GM23338 (cell line): ENCODE measurements at regions not wholly inside any gene's neighbourhood (a gene's known extent, or its start where the extent isn't known, plus 50 kb on each side); places are given as distances from the start of the nearest gene placed in this dataset.
"Not testable (repeated sequence)": the region's sequence is repeated elsewhere in the genome, so short reads cannot be mapped to it uniquely, and the experiment has no call there.

Experiments
- ATAC-seq: fragments of 200-7000 bp; cut with Tn5 transposase; 3 replicates; pipeline ENCODE4 v1.9.1; 2020
- DNase-seq: peaks from one replicate; pipeline ENCODE4 v3.0.0-alpha.2; 2015; ENCODE audit warnings: low spot score
- H2AFZ ChIP-seq: fragments of 200-600 bp; sonication (generic); 2 replicates; pipeline ENCODE4 v1.8.0; 2016; ENCODE audit warnings: antibody characterized with exemption, mild to moderate bottlenecking, moderate library complexity
- H3F3A ChIP-seq: fragments of 200-600 bp; sonication (generic); replicated peaks from 2 replicates; pipeline ENCODE4 v1.8.0; 2017; ENCODE audit warnings: antibody characterized with exemption, mixed run types, low read depth
- H3K27ac ChIP-seq: fragments of 200-600 bp; sonication (generic); 2 replicates; pipeline ENCODE4 v1.6.1; 2016; ENCODE audit warnings: low read depth
- H3K27me3 ChIP-seq: fragments of 200-600 bp; sonication (generic); 2 replicates; pipeline ENCODE4 v1.8.0; 2016; ENCODE audit warnings: mild to moderate bottlenecking, mixed run types, moderate library complexity; ENCODE audit not compliant: insufficient read depth
- H3K36me3 ChIP-seq: fragments of 200-600 bp; sonication (generic); 2 replicates; pipeline ENCODE4 v1.8.0; 2016; ENCODE audit warnings: mild to moderate bottlenecking; ENCODE audit not compliant: insufficient read depth
- H3K4me1 ChIP-seq: fragments of 200-600 bp; sonication (generic); 2 replicates; pipeline ENCODE4 v1.8.0; 2016; ENCODE audit warnings: mild to moderate bottlenecking, moderate library complexity; ENCODE audit not compliant: insufficient read depth
- H3K4me2 ChIP-seq: fragments of 200-600 bp; sonication (generic); 2 replicates; pipeline ENCODE4 v1.7.1; 2017; ENCODE audit warnings: mixed run types
- H3K4me3 ChIP-seq: fragments of 200-600 bp; sonication (generic); 2 replicates; pipeline ENCODE4 v1.6.1; 2016; ENCODE audit warnings: mixed run types
- H3K79me2 ChIP-seq: fragments of 200-600 bp; sonication (generic); replicated peaks from 2 replicates; pipeline ENCODE4 v1.8.0; 2017; ENCODE audit warnings: mild to moderate bottlenecking; ENCODE audit not compliant: insufficient read depth
- H3K9me2 ChIP-seq: fragments of 200-600 bp; sonication (generic); 2 replicates; pipeline ENCODE4 v1.8.0; 2017; ENCODE audit not compliant: insufficient read depth
- H4K20me1 ChIP-seq: fragments of 200-600 bp; sonication (generic); replicated peaks from 2 replicates; pipeline ENCODE4 v1.8.0; 2017; ENCODE audit warnings: mild to moderate bottlenecking; ENCODE audit not compliant: insufficient read depth
- H3K27ac Mint-ChIP-seq: 2 replicates; pipeline ENCODE4 v1.8.0; 2020; ENCODE audit warnings: inconsistent platforms, mild to moderate bottlenecking, moderate library complexity, mixed read lengths
- H3K27me3 Mint-ChIP-seq: 3 replicates; pipeline ENCODE4 v1.8.0; 2022; ENCODE audit warnings: low read depth, mild to moderate bottlenecking, moderate library complexity, mixed read lengths, inconsistent platforms; ENCODE audit not compliant: insufficient read depth, poor library complexity
- H3K36me3 Mint-ChIP-seq: 3 replicates; pipeline ENCODE4 v1.8.0; 2021; ENCODE audit warnings: low read depth, mild to moderate bottlenecking, inconsistent platforms, moderate library complexity, mixed read lengths
- H3K4me1 Mint-ChIP-seq: 3 replicates; pipeline ENCODE4 v1.8.0; 2020; ENCODE audit warnings: mild to moderate bottlenecking, inconsistent platforms, mixed read lengths
- H3K4me3 Mint-ChIP-seq: 3 replicates; pipeline ENCODE4 v1.8.0; 2021; ENCODE audit warnings: moderate library complexity, mild to moderate bottlenecking, inconsistent platforms, mixed read lengths
- H3K9me3 Mint-ChIP-seq: 3 replicates; pipeline ENCODE4 v1.8.0; 2020; ENCODE audit warnings: moderate library complexity, mild to moderate bottlenecking, inconsistent platforms, mixed read lengths

DNA sequence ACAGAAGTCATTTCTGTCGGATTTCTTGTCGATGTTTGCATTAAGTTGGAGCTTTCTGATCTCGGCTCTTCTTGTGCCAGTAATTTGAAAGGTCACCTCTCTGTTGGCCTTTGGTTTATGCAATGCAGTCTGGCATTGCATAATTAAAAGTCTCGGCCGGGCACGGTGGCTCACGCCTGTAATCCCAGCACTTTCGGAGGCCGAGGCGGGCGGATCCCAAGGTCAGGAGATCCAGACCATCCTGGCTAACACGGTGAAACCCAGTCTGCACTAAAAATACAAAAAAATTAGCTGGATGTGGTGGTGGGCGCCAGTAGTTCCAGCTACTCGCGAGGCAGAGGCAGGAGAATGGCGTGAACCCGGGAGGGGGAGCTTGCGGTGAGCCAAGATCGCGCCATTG is 62.6 kb upstream of the GOLGA8O start:
- not testable (repeated sequence) for H3K27me3 ChIP-seq, H3K4me3 Mint-ChIP-seq, H3K9me2 ChIP-seq, ATAC-seq, H2AFZ ChIP-seq, H3K27ac Mint-ChIP-seq, H3K4me1 ChIP-seq, H3K36me3 Mint-ChIP-seq, H3K79me2 ChIP-seq, H3K4me1 Mint-ChIP-seq, H3K36me3 ChIP-seq, H3K27me3 Mint-ChIP-seq, H3K9me3 Mint-ChIP-seq, DNase-seq, H4K20me1 ChIP-seq, H3K4me3 ChIP-seq, H3F3A ChIP-seq, H3K4me2 ChIP-seq, H3K27ac ChIP-seq

DNA sequence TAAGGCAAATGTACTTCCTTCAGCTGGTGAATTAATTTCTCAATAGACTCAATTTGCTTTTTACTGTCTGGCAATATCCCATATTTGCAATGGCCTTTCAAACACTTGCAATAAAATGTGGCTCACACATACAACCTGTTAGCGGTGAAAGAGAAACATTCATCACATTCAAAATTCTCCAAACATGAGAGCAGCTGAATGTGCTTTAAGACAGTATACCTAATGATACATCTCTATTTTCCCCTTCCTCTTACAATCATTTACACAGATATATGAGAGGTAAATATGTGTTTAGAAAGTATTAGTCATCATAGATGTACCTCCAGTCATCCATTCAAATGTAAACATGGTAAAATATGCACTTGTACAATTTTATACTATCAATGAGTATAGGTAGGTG is 61.5 kb upstream of the GOLGA8O start:
- H3K27ac Mint-ChIP-seq, H3F3A ChIP-seq, H3K27me3 ChIP-seq, H3K9me3 Mint-ChIP-seq, H3K4me1 ChIP-seq, H3K27me3 Mint-ChIP-seq, H3K4me3 Mint-ChIP-seq, H2AFZ ChIP-seq, ATAC-seq, H3K36me3 Mint-ChIP-seq, H3K27ac ChIP-seq, H3K4me2 ChIP-seq, H3K36me3 ChIP-seq, H3K4me1 Mint-ChIP-seq, H3K9me2 ChIP-seq, H4K20me1 ChIP-seq, H3K4me3 ChIP-seq, H3K79me2 ChIP-seq, DNase-seq: not testable (repeated sequence)

GRCh38 chr15:32513378-32513777 is 57.9 kb upstream of the GOLGA8O start:
- H3F3A ChIP-seq, H3K9me3 Mint-ChIP-seq, H3K36me3 Mint-ChIP-seq, H3K36me3 ChIP-seq, H4K20me1 ChIP-seq, H3K4me2 ChIP-seq, H3K4me1 Mint-ChIP-seq, H3K27me3 Mint-ChIP-seq, H3K4me1 ChIP-seq, H3K79me2 ChIP-seq, H3K27ac Mint-ChIP-seq, H3K4me3 ChIP-seq, H3K27me3 ChIP-seq, H2AFZ ChIP-seq, ATAC-seq, H3K9me2 ChIP-seq, H3K4me3 Mint-ChIP-seq, H3K27ac ChIP-seq, DNase-seq: not testable (repeated sequence)

GRCh38 chr15:32510027-32510426 is 54.6 kb upstream of the GOLGA8O start:
- not testable (repeated sequence) for H2AFZ ChIP-seq, H3K4me1 Mint-ChIP-seq, DNase-seq, H3K36me3 Mint-ChIP-seq, H3K4me2 ChIP-seq, H4K20me1 ChIP-seq, H3F3A ChIP-seq, H3K36me3 ChIP-seq, H3K9me2 ChIP-seq, H3K27me3 Mint-ChIP-seq, H3K9me3 Mint-ChIP-seq, H3K79me2 ChIP-seq, H3K27ac ChIP-seq, H3K4me3 Mint-ChIP-seq, ATAC-seq, H3K4me1 ChIP-seq, H3K4me3 ChIP-seq, H3K27ac Mint-ChIP-seq, H3K27me3 ChIP-seq

DNA sequence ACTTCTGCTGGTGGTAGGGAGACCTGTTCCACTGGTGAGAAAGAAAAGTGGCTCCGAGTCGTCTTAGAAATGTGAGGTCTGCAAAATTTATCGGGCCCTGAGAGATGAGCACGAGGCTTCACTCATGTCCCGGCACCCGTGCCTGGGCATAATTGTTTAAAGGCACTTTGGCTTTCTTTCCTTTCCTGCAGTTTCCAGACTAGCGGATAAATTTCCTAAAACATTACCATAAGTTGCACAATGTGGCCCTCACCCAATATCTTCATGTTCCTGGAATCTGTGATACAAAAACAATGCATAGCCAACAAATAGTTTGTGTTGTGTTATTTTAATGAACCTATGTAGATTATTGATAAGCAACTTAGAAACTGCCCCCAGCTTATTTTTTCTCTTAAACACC is 52.6 kb upstream of the GOLGA8O start:
- H3F3A ChIP-seq, H3K27me3 Mint-ChIP-seq, H2AFZ ChIP-seq, H3K79me2 ChIP-seq, H3K27ac Mint-ChIP-seq, H3K36me3 ChIP-seq, H3K9me2 ChIP-seq, H3K27me3 ChIP-seq, H3K4me1 Mint-ChIP-seq, H3K4me3 ChIP-seq, H3K4me1 ChIP-seq, H3K36me3 Mint-ChIP-seq, H3K27ac ChIP-seq, ATAC-seq, H3K9me3 Mint-ChIP-seq, H3K4me3 Mint-ChIP-seq, H4K20me1 ChIP-seq, DNase-seq, H3K4me2 ChIP-seq: not testable (repeated sequence)

DNA sequence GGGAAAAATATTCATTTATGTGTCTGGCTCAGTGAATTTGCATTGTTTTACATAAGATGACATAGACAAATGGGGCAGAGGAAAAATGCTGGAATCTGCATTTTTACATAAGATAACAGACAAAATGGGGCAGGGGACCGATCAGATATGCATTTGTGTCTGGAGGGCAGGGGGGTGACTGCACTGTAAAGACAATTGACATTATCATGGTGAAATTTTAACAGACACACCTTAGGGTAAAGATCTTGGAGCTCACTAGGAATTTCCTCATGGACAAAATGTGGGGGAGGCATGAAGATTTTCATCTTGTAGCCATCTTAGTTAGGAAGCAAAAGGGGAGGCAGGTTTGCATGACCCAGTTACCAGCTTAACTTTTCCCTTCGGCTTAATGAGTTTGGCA is 51.4 kb upstream of the GOLGA8O start:
- H3K4me1 Mint-ChIP-seq, H2AFZ ChIP-seq, H3K36me3 Mint-ChIP-seq, H3K27ac Mint-ChIP-seq, H3K4me3 Mint-ChIP-seq, DNase-seq, H3K79me2 ChIP-seq, H3F3A ChIP-seq, H3K9me3 Mint-ChIP-seq, H3K4me3 ChIP-seq, H4K20me1 ChIP-seq, H3K4me1 ChIP-seq, H3K27me3 ChIP-seq, H3K4me2 ChIP-seq, H3K9me2 ChIP-seq, H3K36me3 ChIP-seq, H3K27ac ChIP-seq, H3K27me3 Mint-ChIP-seq, ATAC-seq: not testable (repeated sequence)

DNA sequence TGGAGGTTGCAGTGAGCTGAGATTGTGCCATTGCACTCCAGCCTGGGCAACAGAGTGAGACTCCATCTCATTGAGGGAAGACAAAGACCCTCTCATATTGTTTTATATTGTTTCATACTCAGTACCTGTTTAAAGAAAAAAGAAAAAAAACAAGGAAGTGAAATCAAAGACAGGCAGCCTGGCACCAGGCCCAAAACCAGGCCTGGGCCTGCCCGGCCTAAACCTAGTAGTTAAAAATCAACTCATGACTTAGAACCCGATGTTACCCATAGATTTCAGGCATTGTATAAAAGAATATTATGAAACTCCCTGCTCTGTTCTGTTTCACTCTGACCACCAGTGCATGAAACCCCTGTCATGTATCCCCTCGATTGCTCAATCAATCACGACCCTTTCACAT is 50.2 kb upstream of the GOLGA8O start:
- not testable (repeated sequence) for H3K4me3 Mint-ChIP-seq, H3K79me2 ChIP-seq, H3F3A ChIP-seq, H3K4me2 ChIP-seq, H3K9me2 ChIP-seq, H3K27me3 ChIP-seq, ATAC-seq, DNase-seq, H3K4me1 Mint-ChIP-seq, H3K27ac ChIP-seq, H3K27ac Mint-ChIP-seq, H4K20me1 ChIP-seq, H3K9me3 Mint-ChIP-seq, H2AFZ ChIP-seq, H3K36me3 Mint-ChIP-seq, H3K4me3 ChIP-seq, H3K4me1 ChIP-seq, H3K27me3 Mint-ChIP-seq, H3K36me3 ChIP-seq
